ENCODE measurements at regions not wholly inside any gene's neighbourhood (a gene's known extent, or its start where the extent isn't known, plus 50 kb on each side); places are given as distances from the start of the nearest gene placed in this dataset.

- Histone ChIP-seq H3K27me3 (replicated peaks) (no peaks in the 10 kb centered on the region), H3K4me3 (no peak overlapping the region), H3K27ac (no peak overlapping the region), H3K4me1 (replicated peaks) (no peaks in the 10 kb centered on the region), H3K36me3 (no peaks in the 10 kb centered on the region), H3K9me3 (replicated peaks) (no peaks in the 10 kb centered on the region)
- no peak for DNase-seq (ENCODE audit: low read depth in 1 of 2, low spot score in 2 of 2)
These were observed 1179.3 kb upstream of the CDH9 start for GRCh38 chr5:28217695-28218094.

DNA sequence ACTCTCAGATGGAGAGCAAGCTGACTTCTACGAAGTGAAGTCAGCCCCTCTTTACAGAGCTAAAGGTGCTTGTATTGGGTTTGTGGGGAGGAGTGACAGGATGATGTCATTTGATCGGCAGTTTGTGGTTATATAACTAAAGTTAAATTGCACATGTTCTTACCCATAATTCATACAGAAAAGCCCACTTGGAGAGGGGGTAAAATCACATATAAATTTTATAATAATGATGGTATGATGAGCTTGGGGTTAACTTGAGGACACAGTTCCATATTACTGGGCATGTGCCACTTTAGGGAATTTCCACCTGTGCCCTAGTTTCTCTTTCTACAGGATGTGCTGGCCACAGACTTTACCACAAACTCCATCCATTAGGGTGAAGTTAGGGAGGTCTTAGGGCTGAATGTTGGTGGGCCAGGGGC lies 1178.6 kb upstream of the CDH9 start:
- no peak for DNase-seq (ENCODE audit: low read depth in 1 of 2, low spot score in 2 of 2)
- Histone ChIP-seq H3K27ac (no peak overlapping the region), H3K27me3 (replicated peaks) (no peaks in the 10 kb centered on the region), H3K36me3 (no peaks in the 10 kb centered on the region), H3K9me3 (replicated peaks) (no peaks in the 10 kb centered on the region), H3K4me3 (no peak overlapping the region), H3K4me1 (replicated peaks) (no peaks in the 10 kb centered on the region)

- H3K27me3 ChIP-seq (replicated peaks) = no peaks in the 10 kb centered on the region
- DNase-seq (ENCODE audit: low read depth in 1 of 2, low spot score in 2 of 2) = no peak
- H3K36me3 ChIP-seq = no peaks in the 10 kb centered on the region
- H3K4me3 ChIP-seq = no peak overlapping the region
- no peaks in the 10 kb centered on the region for H3K9me3 ChIP-seq (replicated peaks)
- H3K4me1 ChIP-seq (replicated peaks) = no peaks in the 10 kb centered on the region
- H3K27ac ChIP-seq = no peak overlapping the region
These were observed 1176.7 kb upstream of the CDH9 start for GRCh38 chr5:28215091-28215490.

- H3K27me3 ChIP-seq (replicated peaks) = no peaks in the 10 kb centered on the region
- no peak overlapping the region for H3K4me3 ChIP-seq
- no peaks in the 10 kb centered on the region for H3K36me3 ChIP-seq
- no peaks in the 10 kb centered on the region for H3K9me3 ChIP-seq (replicated peaks)
- H3K4me1 ChIP-seq (replicated peaks) = no peaks in the 10 kb centered on the region
- no peak for DNase-seq (ENCODE audit: low read depth in 1 of 2, low spot score in 2 of 2)
- H3K27ac ChIP-seq = no peak overlapping the region
These were observed 1175.9 kb upstream of the CDH9 start for GRCh38 chr5:28214292-28214691.

GRCh38 chr5:28208356-28208755 lies 1170.0 kb upstream of the CDH9 start:
- Histone ChIP-seq H3K36me3 (no peaks in the 10 kb centered on the region), H3K27ac (no peak overlapping the region), H3K4me1 (replicated peaks) (no peaks in the 10 kb centered on the region), H3K4me3 (no peak overlapping the region), H3K9me3 (replicated peaks) (no peaks in the 10 kb centered on the region), H3K27me3 (replicated peaks) (no peaks in the 10 kb centered on the region)
- no peak for DNase-seq (ENCODE audit: low read depth in 1 of 2, low spot score in 2 of 2)

DNA sequence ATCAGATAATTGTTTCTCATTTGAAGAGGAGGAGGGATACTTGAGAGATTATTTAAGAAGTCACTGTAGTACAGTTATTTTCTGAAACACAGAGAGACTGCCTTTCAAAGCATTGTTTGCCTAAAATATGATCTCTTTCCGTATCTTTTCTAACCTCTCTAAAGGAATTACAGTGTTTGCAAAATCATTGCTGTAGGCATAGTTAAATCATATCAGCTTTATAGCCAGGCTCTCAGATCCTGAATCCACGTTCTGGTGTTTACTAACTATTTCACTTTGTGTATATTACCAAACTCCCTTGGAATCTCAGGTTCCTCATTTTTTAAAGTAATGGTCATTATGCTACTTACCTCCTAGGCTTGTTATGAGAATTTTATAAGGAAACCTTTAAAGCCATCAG lies 1151.6 kb upstream of the CDH9 start:
- no peak for DNase-seq (ENCODE audit: low read depth in 1 of 2, low spot score in 2 of 2)
- Histone ChIP-seq H3K4me3 (no peak overlapping the region), H3K4me1 (replicated peaks) (no peaks in the 10 kb centered on the region), H3K27ac (no peak overlapping the region), H3K9me3 (replicated peaks) (no peaks in the 10 kb centered on the region), H3K36me3 (no peaks in the 10 kb centered on the region), H3K27me3 (replicated peaks) (no peaks in the 10 kb centered on the region)

DNA sequence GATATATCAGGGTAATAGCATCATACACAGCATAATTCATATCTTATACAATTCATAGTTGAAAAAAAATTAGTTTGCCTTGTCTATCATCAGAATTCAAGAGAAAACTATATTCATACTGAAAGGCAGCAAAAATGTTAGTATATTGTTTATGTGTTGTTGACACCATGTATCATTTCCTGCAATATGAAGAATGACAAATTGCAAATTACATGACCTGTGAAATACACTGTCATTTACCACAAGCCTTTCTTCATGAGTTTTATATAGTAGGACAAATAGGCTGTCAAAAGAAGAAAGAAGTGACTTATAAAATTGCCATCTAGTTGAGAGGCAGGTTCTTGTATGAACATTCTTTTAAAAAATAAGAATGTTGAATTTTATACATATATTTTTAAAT lies 1136.3 kb upstream of the CDH9 start:
- H3K4me1 ChIP-seq (replicated peaks) = no peaks in the 10 kb centered on the region
- no peak overlapping the region for H3K4me3 ChIP-seq
- no peak for DNase-seq (ENCODE audit: low read depth in 1 of 2, low spot score in 2 of 2)
- H3K9me3 ChIP-seq (replicated peaks) = no peaks in the 10 kb centered on the region
- no peaks in the 10 kb centered on the region for H3K36me3 ChIP-seq
- no peak overlapping the region for H3K27ac ChIP-seq
- H3K27me3 ChIP-seq (replicated peaks) = no peaks in the 10 kb centered on the region

- no peaks in the 10 kb centered on the region for H3K27me3 ChIP-seq (replicated peaks)
- H3K4me1 ChIP-seq (replicated peaks) = no peaks in the 10 kb centered on the region
- H3K27ac ChIP-seq = no peak overlapping the region
- no peak for DNase-seq (ENCODE audit: low read depth in 1 of 2, low spot score in 2 of 2)
- H3K4me3 ChIP-seq = no peak overlapping the region
- no peaks in the 10 kb centered on the region for H3K36me3 ChIP-seq
- no peaks in the 10 kb centered on the region for H3K9me3 ChIP-seq (replicated peaks)
These were observed 1126.7 kb upstream of the CDH9 start for GRCh38 chr5:28165096-28165495.

DNA sequence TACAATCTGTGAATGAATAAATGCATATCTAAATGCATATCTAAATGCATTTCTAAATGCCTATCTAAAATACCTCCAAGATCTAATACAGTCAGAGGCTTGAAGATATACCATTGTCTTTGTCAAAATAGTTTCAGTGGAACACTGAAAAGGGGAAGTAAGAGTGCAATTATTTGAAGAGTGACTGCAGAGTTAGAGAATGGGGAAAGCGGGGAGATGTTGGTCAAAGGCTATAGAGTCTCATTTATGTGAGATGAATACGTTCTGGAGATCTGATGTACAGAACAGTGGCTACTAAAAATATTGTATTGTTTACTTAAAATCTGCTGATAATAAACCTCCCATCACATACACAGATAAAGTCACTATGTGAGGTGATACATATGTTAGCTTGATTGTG lies 1126.2 kb upstream of the CDH9 start:
- H3K4me3 ChIP-seq = no peak overlapping the region
- H3K4me1 ChIP-seq (replicated peaks) = no peaks in the 10 kb centered on the region
- no peaks in the 10 kb centered on the region for H3K9me3 ChIP-seq (replicated peaks)
- H3K27me3 ChIP-seq (replicated peaks) = no peaks in the 10 kb centered on the region
- DNase-seq (ENCODE audit: low read depth in 1 of 2, low spot score in 2 of 2) = no peak
- H3K27ac ChIP-seq = no peak overlapping the region
- no peaks in the 10 kb centered on the region for H3K36me3 ChIP-seq

DNA sequence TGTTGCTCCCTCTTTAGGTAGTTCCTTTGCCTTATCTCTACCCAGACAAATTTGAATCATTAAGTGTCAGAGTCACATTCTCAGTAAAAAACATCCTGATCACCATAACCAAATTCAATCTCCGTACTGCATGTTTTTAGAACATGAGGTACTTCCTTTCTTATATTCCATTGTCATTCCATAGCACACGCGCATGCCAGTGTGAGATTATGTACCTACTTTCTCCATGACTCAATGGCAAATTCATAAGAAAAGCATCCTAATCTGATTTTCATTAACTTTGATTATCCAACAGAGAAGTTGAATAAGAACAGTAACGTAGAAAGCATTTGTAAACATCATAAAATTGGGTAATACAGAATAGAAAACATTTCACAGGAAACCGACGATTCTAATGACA lies 1118.6 kb upstream of the CDH9 start:
- no peak for DNase-seq (ENCODE audit: low read depth in 1 of 2, low spot score in 2 of 2)
- Histone ChIP-seq H3K4me1 (replicated peaks) (no peaks in the 10 kb centered on the region), H3K9me3 (replicated peaks) (no peaks in the 10 kb centered on the region), H3K27me3 (replicated peaks) (no peaks in the 10 kb centered on the region), H3K36me3 (no peaks in the 10 kb centered on the region), H3K27ac (no peak overlapping the region), H3K4me3 (no peak overlapping the region)

DNA sequence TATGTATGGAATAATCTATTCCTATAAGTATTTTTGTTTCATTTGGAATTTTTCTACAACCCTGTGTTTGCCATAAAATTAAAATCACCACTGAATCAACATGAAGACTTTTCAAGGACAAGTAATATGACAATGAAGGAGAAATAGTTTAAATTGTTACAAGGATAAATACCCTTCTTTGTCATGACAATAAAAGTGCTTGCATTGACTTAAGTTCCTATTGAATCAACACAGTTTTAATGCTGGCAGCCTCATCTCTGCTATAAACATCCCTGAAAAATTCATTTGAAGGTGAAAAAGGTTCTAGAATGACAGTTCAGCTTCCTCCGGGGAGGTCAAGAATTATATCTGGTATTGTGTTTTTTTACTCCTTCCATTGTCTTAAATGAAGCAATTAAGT lies 1105.1 kb upstream of the CDH9 start:
- Histone ChIP-seq H3K4me3 (no peak overlapping the region), H3K27ac (no peak overlapping the region), H3K36me3 (no peaks in the 10 kb centered on the region), H3K4me1 (replicated peaks) (no peaks in the 10 kb centered on the region), H3K27me3 (replicated peaks) (no peaks in the 10 kb centered on the region), H3K9me3 (replicated peaks) (no peaks in the 10 kb centered on the region)
- DNase-seq (ENCODE audit: low read depth in 1 of 2, low spot score in 2 of 2) = no peak

GRCh38 chr5:28132151-28132550 lies 1093.8 kb upstream of the CDH9 start:
- no peak for DNase-seq (ENCODE audit: low read depth in 1 of 2, low spot score in 2 of 2)
- Histone ChIP-seq H3K27me3 (replicated peaks) (no peaks in the 10 kb centered on the region), H3K27ac (no peak overlapping the region), H3K9me3 (replicated peaks) (no peaks in the 10 kb centered on the region), H3K4me3 (no peak overlapping the region), H3K4me1 (replicated peaks) (no peaks in the 10 kb centered on the region), H3K36me3 (no peaks in the 10 kb centered on the region)

GRCh38 chr5:28117691-28118090 lies 1079.3 kb upstream of the CDH9 start:
- Histone ChIP-seq H3K27ac (no peak overlapping the region), H3K4me1 (replicated peaks) (no peaks in the 10 kb centered on the region), H3K36me3 (no peaks in the 10 kb centered on the region), H3K9me3 (replicated peaks) (no peaks in the 10 kb centered on the region), H3K4me3 (no peak overlapping the region), H3K27me3 (replicated peaks) (no peaks in the 10 kb centered on the region)
- DNase-seq (ENCODE audit: low read depth in 1 of 2, low spot score in 2 of 2) = no peak

- Histone ChIP-seq H3K4me1 (replicated peaks) (no peaks in the 10 kb centered on the region), H3K9me3 (replicated peaks) (no peaks in the 10 kb centered on the region), H3K27ac (no peak overlapping the region)
These were observed 1078.9 kb upstream of the CDH9 start for GRCh38 chr5:28117273-28117672.

DNA sequence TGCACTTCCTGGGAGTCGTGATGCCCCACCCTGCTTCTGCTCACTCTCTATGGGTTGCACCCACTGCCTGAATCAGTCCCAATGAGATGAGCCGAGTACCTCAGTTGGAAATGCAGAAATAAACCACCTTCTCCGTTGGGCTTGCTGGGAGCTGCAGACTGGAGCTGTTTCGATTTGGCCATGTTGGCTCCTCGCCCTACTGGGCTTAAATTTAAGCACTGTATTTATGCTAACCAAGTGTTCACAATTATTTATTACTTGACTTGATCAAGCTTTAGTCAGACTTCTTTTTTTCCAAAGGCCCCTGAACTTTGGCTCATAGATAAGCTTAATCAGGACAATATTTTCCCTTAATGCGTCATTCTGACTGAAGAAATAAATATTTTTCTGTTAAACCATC lies 1072.4 kb upstream of the CDH9 start:
- H3K36me3 ChIP-seq = no peaks in the 10 kb centered on the region
- H3K27ac ChIP-seq = no peak overlapping the region
- no peaks in the 10 kb centered on the region for H3K4me1 ChIP-seq (replicated peaks)
- no peak overlapping the region for H3K4me3 ChIP-seq
- no peaks in the 10 kb centered on the region for H3K9me3 ChIP-seq (replicated peaks)
- DNase-seq (ENCODE audit: low read depth in 1 of 2, low spot score in 2 of 2) = no peak
- H3K27me3 ChIP-seq (replicated peaks) = no peaks in the 10 kb centered on the region

More at GRCh38 chr5:28117273-28117672, 1078.9 kb upstream of the CDH9 start:
- no peaks in the 10 kb centered on the region for H3K27me3 ChIP-seq (replicated peaks)
- H3K36me3 ChIP-seq = no peaks in the 10 kb centered on the region
- no peak for DNase-seq (ENCODE audit: low read depth in 1 of 2, low spot score in 2 of 2)
- no peak overlapping the region for H3K4me3 ChIP-seq

All from SJSA1 (cell line).